Epidermal melanocyte (primary cell): ENCODE measurements at regions not wholly inside any gene's neighbourhood (a gene's known extent, or its start where the extent isn't known, plus 50 kb on each side); places are given as distances from the start of the nearest gene placed in this dataset.

Experiments used
- DNase-seq: peaks from one replicate; pipeline ENCODE4 v3.0.0; 2011; ENCODE audit warnings: low spot score; ENCODE audit not compliant: insufficient read length

DNA sequence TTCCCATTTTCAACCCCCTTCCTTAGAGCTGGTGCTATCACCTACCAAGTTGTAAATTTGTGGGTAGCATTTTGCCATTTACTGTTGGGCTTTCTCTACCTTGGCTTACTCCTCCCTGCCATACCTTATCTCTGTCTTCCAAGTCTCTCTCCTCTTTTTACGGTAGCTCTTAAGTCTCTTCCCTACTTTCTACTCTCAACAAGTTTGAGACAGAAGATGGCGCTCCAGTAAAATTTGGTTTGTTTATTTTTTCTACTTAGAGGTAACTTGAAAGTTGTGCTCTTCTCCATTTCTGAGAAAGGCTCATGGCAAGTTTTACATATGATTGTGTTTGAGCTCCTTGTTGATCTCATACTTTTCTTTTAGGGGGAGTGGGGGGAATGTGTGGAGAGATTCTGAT, 1508.1 kb downstream of the TECRL start:
- DNase-seq: no peak

DNA sequence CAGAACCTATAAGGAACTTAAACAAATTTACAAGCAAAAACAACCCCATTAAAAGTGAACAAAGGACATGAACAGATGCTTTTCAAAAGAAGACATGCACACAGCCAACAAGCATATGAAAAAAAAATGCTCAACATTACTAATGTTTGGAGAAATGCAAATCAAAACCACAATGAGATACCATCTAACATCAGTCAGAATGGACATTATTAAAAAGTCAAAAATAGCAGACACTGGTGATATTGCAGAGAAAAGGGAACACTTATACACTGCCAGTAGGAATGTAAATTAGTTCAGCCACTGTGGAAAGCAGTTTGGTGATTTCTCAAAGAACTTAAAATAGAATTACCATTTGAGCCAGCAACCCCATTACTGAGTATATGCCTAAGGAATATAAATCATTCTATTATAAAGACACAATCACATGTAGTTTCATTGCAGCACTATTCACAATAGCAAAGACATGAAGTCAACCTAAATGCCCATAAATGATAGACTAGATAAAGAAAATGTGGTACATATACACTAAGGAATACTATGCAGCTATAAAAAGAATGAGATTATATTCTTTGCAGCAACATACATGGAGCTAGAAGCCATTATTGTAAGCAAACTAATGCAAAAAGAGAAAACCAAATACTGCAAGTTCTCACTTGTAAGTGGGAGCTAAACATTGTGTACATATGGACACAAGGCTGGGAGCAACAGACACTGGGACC, 1509.4 kb downstream of the TECRL start:
- DNase-seq: no peak

- no peak for DNase-seq
Measured at GRCh38 chr4:62898115-62898514, 1511.1 kb downstream of the TECRL start.

DNA sequence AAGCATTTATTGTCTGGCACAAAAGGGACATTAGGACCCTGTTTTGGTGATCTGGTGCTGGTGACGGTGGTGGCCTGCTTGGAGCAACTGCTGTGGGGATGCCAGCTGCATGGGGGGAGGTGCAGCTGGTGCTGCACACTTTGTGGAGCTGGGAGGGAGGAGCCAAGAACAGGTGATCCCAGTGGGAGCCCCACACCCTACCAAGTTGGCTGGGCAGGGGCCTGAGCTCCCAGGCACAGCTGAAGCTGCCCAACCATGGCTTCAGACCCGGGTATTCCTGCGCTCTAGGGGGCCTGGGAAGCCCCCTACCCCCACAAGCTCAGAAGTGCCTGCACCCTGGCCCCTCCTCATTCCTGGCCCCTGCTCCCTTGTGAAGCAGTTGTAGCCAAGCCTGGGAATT, 1512.5 kb downstream of the TECRL start:
- no peak for DNase-seq

DNA sequence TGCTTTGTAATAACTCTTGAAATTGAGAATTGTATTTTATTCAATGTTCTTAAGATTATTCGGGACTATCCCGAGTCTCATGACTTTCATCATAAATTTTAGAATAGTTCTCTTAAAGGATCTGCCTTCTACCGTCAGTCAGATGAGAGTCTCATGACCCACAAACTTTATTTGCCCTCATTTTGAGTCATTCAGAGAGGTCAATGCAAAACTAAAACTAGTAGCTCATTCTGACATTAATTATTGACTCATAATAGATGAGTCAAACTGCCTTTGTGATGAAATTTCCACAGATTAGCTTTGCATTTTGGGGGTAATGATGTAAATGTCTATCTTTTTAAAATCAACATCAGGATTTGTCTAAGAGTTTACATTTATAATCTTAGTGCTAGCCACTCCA, 1527.3 kb downstream of the TECRL start:
- no peak for DNase-seq

- no peak for DNase-seq
Measured at GRCh38 chr4:62881210-62881609, 1528.0 kb downstream of the TECRL start.

- DNase-seq: no peak
Measured at GRCh38 chr4:62872856-62873255, 1536.4 kb downstream of the TECRL start.

- no peak for DNase-seq
Measured at GRCh38 chr4:62871078-62871477, 1538.2 kb downstream of the TECRL start.

- DNase-seq: no peak
Measured at GRCh38 chr4:62870451-62870850, 1538.8 kb downstream of the TECRL start.

- DNase-seq: no peak
Measured at GRCh38 chr4:62865261-62865660, 1544.0 kb downstream of the TECRL start.

DNA sequence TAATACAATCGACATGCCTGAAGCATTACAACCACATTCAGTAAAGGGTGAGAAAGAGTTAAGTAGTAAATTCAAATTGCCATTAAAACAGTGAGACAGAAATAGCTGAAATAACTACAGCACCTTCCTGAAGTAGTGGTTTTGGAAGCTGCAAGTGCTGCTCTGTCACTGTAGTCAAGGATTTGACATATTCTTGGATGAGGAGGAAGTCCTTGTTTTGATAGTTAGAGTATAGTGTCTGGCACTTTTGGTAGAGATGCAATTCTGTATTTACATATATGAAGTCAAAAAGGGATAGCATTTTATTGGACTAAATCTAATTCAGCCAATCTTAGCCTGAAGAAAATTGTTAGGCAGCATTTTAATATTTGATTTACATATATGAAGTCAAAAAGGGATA, 1559.6 kb downstream of the TECRL start:
- DNase-seq: no peak

GRCh38 chr4:62835631-62836030, 1573.6 kb downstream of the TECRL start:
- no peak for DNase-seq

GRCh38 chr4:62822306-62822705, 1586.9 kb downstream of the TECRL start:
- DNase-seq: no peak

- no peak for DNase-seq
Measured at GRCh38 chr4:62816566-62816965, 1592.7 kb downstream of the TECRL start.

- DNase-seq: peak; percentile 36
Measured at GRCh38 chr4:62814510-62815047, 1594.7 kb downstream of the TECRL start.

- DNase-seq: no peak
Measured at GRCh38 chr4:62806816-62807215, 1602.4 kb downstream of the TECRL start.

- DNase-seq: no peak
Measured at GRCh38 chr4:62804075-62804474, 1603.9 kb downstream of the ADGRL3 start.

GRCh38 chr4:62797221-62797620, 1597.1 kb downstream of the ADGRL3 start:
- no peak for DNase-seq

GRCh38 chr4:62791386-62791785, 1591.3 kb downstream of the ADGRL3 start:
- DNase-seq: no peak

- no peak for DNase-seq
Measured at GRCh38 chr4:62771983-62772557, 1571.9 kb downstream of the ADGRL3 start.

GRCh38 chr4:62740296-62740695, 1540.2 kb downstream of the ADGRL3 start:
- no peak for DNase-seq

DNA sequence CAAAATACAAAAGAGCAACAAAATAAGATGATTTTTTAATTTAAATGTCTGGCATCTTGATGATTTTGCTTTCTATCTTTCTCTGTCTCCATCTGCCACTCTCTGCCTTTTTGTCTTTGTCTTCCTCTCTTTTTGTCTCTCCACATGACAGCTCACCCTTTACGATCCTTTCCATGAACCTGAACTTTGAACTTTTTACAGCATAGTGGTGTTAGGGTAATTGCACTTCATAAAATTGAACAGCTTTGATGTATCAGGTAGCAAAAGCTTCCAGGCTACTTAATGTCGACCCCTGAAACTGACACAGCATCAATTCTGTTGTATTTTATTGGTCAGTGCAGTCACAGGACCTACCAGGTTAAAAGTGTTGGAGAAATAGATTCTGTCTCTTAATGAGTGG, 1517.0 kb downstream of the ADGRL3 start:
- no peak for DNase-seq

DNA sequence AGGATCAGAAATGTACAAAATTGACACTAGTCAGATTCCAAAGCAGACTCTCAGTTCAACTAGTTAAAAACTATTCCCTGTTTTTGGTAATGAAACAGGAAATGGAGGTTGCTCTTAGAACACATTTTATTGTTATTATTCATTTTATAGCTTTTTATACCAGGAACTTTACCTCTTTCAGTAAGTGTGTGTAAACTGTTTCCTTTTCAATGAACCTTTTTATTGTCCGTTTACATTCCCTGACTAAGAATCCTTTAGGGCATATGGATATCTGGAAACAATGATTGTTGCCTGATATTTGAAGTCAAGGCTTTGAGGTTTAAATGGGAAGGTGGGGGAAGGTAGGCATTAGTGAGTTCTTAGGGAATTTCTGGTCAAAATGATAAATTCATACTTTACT, 1511.4 kb downstream of the ADGRL3 start:
- DNase-seq: no peak
